Activated CD8-positive, alpha-beta T cell treated with anti-CD3 and anti-CD28 coated beads for 36 hours (primary cell): ENCODE measurements at regions not wholly inside any gene's neighbourhood (a gene's known extent, or its start where the extent isn't known, plus 50 kb on each side); places are given as distances from the start of the nearest gene placed in this dataset.
"Not testable (repeated sequence)": the region's sequence is repeated elsewhere in the genome, so short reads cannot be mapped to it uniquely, and the experiment has no call there.

Experiments used
- ATAC-seq: fragments of 200-7000 bp; cut with Tn5 transposase; one replicate; pipeline ENCODE4 v1.10.0; 2021; ENCODE audit warnings: mild to moderate bottlenecking, moderate library complexity
- CTCF ChIA-PET: fragments of 350-600 bp; sonication (Branson Sonifier 250); formaldehyde crosslinking; loops from one replicate; lab custom pipeline; 2021; ENCODE audit warnings: antibody characterized with exemption; lab: Charles Lee
- POLR2A ChIA-PET: fragments of 350-600 bp; sonication (Branson Sonifier 250); formaldehyde crosslinking; loops from one replicate; lab custom pipeline; 2021; ENCODE audit warnings: antibody characterized with exemption; lab: Charles Lee
- DNase-seq: peaks from one replicate; pipeline ENCODE4 v3.0.0-alpha.2; 2020
- H3K27ac Mint-ChIP-seq: one replicate; pipeline ENCODE4 v1.8.0; 2021; ENCODE audit warnings: mild to moderate bottlenecking, mixed read lengths
- H3K27me3 Mint-ChIP-seq: one replicate; pipeline ENCODE4 v1.8.0; 2021; ENCODE audit warnings: mixed read lengths
- H3K36me3 Mint-ChIP-seq: one replicate; pipeline ENCODE4 v1.8.0; 2021; ENCODE audit warnings: low read depth, mixed read lengths
- H3K4me1 Mint-ChIP-seq: one replicate; pipeline ENCODE4 v1.8.0; 2021; ENCODE audit warnings: low read depth, mixed read lengths
- H3K4me3 Mint-ChIP-seq: one replicate; pipeline ENCODE4 v1.8.0; 2021; ENCODE audit warnings: mild to moderate bottlenecking, moderate library complexity, mixed read lengths
- H3K9me3 Mint-ChIP-seq: one replicate; pipeline ENCODE4 v1.8.0; 2021; ENCODE audit warnings: mixed read lengths
- intact Hi-C: fragments of 100-400 bp; cut with micrococcal nuclease; formaldehyde crosslinking; loops from one replicate; pipeline ENCODE4 v1.10.0; 2022
- TF ChIP-seq, protein P1 (sequence below): fragments of 200-600 bp; IDR thresholded peaks from one replicate; pipeline ENCODE4 v1.8.0; 2022; ENCODE audit warnings: antibody characterized with exemption, mild to moderate bottlenecking

DNA sequence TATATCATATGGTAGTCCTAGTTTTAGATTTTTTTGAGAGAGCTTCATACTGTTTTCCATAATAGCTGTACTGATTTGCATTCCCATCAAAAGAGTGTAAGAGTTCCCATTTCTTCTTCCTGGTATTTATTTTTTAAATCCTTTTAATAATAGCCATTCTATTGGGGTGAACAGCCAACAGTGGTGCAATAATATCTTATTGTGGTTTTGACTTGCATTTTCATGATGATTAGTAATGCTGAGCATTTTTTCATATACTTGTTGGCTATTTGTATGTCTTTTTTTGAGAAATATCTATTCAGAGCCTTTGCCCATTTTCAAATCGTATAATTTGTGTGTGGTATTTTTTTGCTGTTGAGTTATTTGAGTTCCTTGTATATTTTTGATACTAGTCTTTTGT, 167.4 kb downstream of the FZD1 start:
- Mint-ChIP-seq H3K27me3 (no peaks in the 10 kb centered on the region), H3K36me3 (no peaks in the 10 kb centered on the region), H3K27ac (no peak overlapping the region), H3K4me1 (no peaks in the 10 kb centered on the region), H3K4me3 (no peak overlapping the region), H3K9me3 (peaks cover 4% of the 10 kb centered on the region)
- ATAC-seq (no peak), DNase-seq (no peak)
- TF ChIP-seq, protein P1, sequence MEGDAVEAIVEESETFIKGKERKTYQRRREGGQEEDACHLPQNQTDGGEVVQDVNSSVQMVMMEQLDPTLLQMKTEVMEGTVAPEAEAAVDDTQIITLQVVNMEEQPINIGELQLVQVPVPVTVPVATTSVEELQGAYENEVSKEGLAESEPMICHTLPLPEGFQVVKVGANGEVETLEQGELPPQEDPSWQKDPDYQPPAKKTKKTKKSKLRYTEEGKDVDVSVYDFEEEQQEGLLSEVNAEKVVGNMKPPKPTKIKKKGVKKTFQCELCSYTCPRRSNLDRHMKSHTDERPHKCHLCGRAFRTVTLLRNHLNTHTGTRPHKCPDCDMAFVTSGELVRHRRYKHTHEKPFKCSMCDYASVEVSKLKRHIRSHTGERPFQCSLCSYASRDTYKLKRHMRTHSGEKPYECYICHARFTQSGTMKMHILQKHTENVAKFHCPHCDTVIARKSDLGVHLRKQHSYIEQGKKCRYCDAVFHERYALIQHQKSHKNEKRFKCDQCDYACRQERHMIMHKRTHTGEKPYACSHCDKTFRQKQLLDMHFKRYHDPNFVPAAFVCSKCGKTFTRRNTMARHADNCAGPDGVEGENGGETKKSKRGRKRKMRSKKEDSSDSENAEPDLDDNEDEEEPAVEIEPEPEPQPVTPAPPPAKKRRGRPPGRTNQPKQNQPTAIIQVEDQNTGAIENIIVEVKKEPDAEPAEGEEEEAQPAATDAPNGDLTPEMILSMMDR: no peak
- intact Hi-C loops: no loop called here
- ChIA-PET POLR2A (no interaction called here), CTCF (no interaction called here)

DNA sequence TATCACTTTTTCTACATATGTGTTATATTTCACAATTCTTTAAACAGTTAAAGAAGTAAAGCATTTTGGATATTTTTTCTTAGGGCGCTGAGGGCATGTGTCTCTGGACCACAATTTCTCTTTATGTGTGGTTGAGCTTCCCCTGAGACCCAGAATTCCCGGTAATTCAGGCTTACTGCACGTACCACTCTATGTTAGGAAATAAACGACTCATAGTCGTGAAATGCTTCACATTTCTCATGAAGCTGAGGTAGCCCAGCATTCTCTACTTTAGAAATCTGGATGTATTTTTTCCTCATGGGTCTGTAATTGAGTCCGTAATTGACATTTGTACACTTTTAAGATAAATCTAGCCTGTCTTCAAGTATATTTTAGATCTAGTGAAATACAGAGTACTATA, 170.6 kb downstream of the FZD1 start:
- POLR2A ChIA-PET: no interaction called here
- Mint-ChIP-seq H3K9me3 (peaks cover 9% of the 10 kb centered on the region), H3K36me3 (no peaks in the 10 kb centered on the region), H3K4me1 (no peaks in the 10 kb centered on the region), H3K27ac (no peak overlapping the region), H3K27me3 (no peaks in the 10 kb centered on the region), H3K4me3 (no peak overlapping the region)
- CTCF ChIA-PET: no interaction called here
- DNase-seq (no peak), ATAC-seq (no peak)
- intact Hi-C loops: no loop called here
- TF ChIP-seq, protein P1: no peak

DNA sequence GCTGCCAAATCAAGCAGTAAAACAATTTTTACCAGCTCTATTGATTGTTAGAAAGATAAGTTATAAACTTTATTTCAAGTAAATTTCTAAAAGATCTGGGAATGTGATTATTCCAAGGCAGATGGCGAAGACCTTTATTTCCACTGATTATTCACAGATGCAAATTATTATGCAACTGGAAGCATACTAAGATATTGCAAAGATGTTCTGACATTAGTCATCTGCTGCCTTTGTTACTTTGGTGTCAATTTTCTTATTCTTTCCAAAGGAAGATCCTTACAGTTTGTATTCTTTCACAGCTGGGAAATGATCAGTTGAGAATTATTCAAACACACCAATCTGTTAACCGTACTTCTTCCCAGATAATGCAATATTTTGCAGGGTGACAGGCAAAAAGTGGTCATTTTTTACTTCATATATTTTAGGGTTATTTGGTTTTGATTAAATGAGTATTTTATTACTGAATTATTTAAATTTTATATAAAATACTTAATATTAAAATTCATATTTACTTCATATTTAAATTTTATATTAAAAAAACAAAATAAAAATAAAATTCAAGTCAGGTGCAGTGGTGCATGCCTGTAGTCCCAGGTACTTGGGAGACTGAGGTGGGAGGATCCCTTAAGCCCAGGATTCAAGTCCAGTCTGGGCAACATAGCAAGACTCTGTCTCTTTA, 171.3 kb downstream of the FZD1 start:
- no peak for ATAC-seq
- intact Hi-C loops: no loop called here
- no peaks in the 10 kb centered on the region for H3K36me3 Mint-ChIP-seq
- peaks cover 9% of the 10 kb centered on the region for H3K9me3 Mint-ChIP-seq
- TF ChIP-seq, protein P1: no peak
- no peak for DNase-seq
- H3K4me3 Mint-ChIP-seq: no peak overlapping the region
- POLR2A ChIA-PET: no interaction called here
- CTCF ChIA-PET: no interaction called here
- no peaks in the 10 kb centered on the region for H3K4me1 Mint-ChIP-seq
- H3K27ac Mint-ChIP-seq: no peak overlapping the region
- no peaks in the 10 kb centered on the region for H3K27me3 Mint-ChIP-seq

DNA sequence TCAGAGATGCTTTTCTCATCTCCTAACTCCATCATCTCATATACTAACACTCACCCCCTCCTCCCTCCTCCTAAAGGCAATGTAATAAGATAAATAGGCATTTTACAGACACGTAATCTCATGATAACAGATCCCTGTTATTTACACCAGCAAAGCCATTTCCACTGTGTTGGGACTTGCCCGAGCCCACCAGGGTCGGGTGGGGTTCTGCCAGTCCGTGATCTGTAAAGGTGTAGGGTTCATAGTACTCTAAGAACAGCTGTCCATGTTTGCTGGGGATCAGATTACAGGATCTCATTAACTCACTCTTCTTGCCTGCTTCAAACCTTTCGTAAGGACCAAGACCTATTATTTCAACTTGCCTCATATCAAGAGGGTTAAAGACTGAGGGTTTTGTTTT, 172.4 kb downstream of the FZD1 start:
- Mint-ChIP-seq H3K27ac (no peak overlapping the region), H3K36me3 (no peaks in the 10 kb centered on the region), H3K4me3 (no peak overlapping the region), H3K9me3 (peaks cover 7% of the 10 kb centered on the region), H3K27me3 (no peaks in the 10 kb centered on the region), H3K4me1 (no peaks in the 10 kb centered on the region)
- TF ChIP-seq, protein P1: no peak
- ChIA-PET CTCF (no interaction called here), POLR2A (no interaction called here)
- DNase-seq: no peak
- intact Hi-C loops: no loop called here
- no peak for ATAC-seq

DNA sequence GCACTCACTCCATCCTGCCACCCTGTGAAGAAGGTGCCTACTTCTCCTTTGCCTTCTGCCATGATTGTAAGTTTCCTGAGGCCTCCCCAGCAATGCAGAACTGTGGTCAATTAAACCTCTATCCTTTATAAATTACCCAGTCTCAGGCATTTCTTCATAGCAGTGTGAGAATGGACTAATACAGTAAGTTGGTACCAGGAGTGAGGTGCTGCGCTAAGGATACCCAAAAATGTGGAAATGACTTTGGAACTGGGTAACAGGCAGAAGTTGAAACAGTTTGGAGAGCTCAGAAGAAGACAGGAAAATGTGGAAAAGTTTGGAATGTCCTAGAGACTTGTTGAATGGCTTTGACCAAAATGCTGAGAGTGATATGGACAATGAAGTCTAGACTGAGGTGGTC, 176.0 kb downstream of the FZD1 start:
- H3K27ac Mint-ChIP-seq, CTCF ChIA-PET, H3K27me3 Mint-ChIP-seq, H3K4me1 Mint-ChIP-seq, H3K4me3 Mint-ChIP-seq, ATAC-seq, H3K36me3 Mint-ChIP-seq, DNase-seq, POLR2A ChIA-PET, intact Hi-C loops: not testable (repeated sequence)
- peaks cover 11% of the 10 kb centered on the region for H3K9me3 Mint-ChIP-seq
